ENCODE measurements at regions not wholly inside any gene's neighbourhood (a gene's known extent, or its start where the extent isn't known, plus 50 kb on each side); places are given as distances from the start of the nearest gene placed in this dataset.

DNA sequence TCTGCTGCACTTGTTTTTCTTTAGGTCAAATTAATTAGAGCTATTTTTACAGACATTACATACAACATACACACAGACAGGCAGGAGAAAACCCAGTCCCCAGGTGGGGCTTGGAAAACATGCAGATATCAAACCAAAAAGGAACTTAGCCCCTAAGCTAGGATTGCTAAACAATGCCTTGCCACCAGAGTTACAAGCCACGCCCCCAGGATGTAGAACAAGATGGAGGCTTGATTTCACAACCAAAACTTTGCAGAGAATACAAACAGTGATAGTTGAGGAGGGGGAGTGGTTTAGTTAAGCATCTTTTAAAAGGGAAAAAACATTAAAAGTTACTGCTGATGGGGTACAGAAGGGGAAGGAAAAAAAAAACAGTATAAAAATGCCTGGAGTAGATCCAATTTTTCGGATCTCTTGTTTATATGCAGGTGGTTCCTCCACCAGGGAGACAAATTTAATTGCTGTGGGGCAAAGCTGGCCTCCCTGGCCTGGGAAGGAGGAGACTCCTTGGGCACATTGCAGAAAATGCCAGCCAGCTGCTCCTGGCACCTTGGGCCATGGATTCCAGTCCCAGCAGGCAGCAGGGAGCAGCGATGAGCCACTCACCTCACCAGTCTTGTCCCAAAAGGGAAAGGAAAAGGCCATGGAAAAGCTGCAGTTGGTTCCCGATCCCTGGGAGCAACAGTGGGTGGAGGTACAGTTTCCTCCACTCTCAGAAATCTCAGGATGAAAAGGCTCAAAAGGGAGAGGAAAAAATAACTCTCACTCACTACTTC is 348.4 kb upstream of the REG3G start:
- Histone ChIP-seq H3K27me3 (no peaks in the 10 kb centered on the region), H3K4me3 (no peak overlapping the region), H3K4me1 (no peaks in the 10 kb centered on the region), H3K9me3 (peaks cover 0 to 6% of the 10 kb centered on the region in 2 donors), H3K36me3 (peaks cover 3% of the 10 kb centered on the region), H3K27ac (no peak overlapping the region)
- TF ChIP-seq, protein P1, sequence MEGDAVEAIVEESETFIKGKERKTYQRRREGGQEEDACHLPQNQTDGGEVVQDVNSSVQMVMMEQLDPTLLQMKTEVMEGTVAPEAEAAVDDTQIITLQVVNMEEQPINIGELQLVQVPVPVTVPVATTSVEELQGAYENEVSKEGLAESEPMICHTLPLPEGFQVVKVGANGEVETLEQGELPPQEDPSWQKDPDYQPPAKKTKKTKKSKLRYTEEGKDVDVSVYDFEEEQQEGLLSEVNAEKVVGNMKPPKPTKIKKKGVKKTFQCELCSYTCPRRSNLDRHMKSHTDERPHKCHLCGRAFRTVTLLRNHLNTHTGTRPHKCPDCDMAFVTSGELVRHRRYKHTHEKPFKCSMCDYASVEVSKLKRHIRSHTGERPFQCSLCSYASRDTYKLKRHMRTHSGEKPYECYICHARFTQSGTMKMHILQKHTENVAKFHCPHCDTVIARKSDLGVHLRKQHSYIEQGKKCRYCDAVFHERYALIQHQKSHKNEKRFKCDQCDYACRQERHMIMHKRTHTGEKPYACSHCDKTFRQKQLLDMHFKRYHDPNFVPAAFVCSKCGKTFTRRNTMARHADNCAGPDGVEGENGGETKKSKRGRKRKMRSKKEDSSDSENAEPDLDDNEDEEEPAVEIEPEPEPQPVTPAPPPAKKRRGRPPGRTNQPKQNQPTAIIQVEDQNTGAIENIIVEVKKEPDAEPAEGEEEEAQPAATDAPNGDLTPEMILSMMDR (IDR thresholded peaks at IDR 0.05), result no peak
- TF ChIP-seq POLR2AphosphoS5 (IDR thresholded peaks at IDR 0.05) (no peak), POLR2A (IDR thresholded peaks at IDR 0.05) (no peak)
- no peak for DNase-seq (ENCODE audit: low spot score in 2 of 2)
- intact Hi-C loops (cut with DNase I; ENCODE audit: low total_unique reads), result no loop called here

DNA sequence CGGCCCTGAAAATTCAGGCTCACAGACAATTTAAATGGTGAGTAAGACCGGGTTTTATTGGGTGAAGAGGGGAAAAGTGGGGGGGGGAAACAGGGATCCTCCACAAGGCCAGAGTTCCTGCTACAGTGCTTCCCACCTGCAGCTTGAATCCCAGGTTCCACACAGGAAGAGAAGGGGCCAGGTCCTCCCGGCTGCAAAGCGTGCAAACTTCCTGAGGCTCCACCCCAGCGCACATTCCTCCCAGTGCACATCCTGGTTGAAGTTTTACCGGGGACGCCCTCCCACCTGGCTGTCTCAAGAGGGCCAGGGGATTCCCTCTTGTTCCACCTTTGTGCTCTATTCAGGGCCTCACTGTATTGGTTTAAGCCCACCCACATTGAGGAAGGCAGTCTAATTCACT is 347.7 kb upstream of the REG3G start:
- DNase-seq (ENCODE audit: low spot score in 2 of 2), result no peak
- Histone ChIP-seq H3K36me3 (peaks cover 3% of the 10 kb centered on the region), H3K9me3 (peaks cover 0 to 6% of the 10 kb centered on the region in 2 donors), H3K4me1 (no peaks in the 10 kb centered on the region), H3K27ac (no peak overlapping the region), H3K4me3 (no peak overlapping the region), H3K27me3 (no peaks in the 10 kb centered on the region)
- TF ChIP-seq, protein P1 (IDR thresholded peaks at IDR 0.05), result no peak
- no peak for TF ChIP-seq POLR2AphosphoS5 (IDR thresholded peaks at IDR 0.05)
- no peak for TF ChIP-seq POLR2A (IDR thresholded peaks at IDR 0.05)
- intact Hi-C loops (cut with DNase I; ENCODE audit: low total_unique reads), result no loop called here

DNA sequence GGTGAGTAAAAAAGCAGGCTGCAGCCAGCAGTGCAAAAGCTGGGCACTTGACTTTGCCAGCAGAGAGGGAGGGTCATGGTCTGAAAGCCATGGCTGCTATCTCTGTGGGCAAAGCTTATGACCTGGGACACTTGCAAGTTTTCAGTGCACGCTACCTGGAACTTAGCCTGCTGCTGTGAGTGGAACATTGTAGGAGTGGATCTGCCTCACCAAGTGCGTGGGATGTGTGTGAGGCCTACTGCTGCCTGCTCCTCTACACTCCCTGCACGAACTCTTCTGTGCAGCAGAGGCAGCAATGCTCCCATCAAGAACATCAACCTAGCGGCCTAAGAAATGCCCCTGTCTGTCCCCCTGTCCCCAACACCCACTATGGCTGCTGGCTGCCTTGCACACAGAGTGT is 344.1 kb upstream of the REG3G start:
- Histone ChIP-seq H3K9me3 (peaks cover 0 to 17% of the 10 kb centered on the region in 2 donors), H3K4me1 (no peaks in the 10 kb centered on the region), H3K27me3 (no peaks in the 10 kb centered on the region), H3K36me3 (peaks cover 3% of the 10 kb centered on the region), H3K27ac (no peak overlapping the region), H3K4me3 (no peak overlapping the region)
- TF ChIP-seq POLR2AphosphoS5 (IDR thresholded peaks at IDR 0.05) (no peak), POLR2A (IDR thresholded peaks at IDR 0.05) (no peak)
- TF ChIP-seq, protein P1 (IDR thresholded peaks at IDR 0.05), result no peak
- DNase-seq (ENCODE audit: low spot score in 2 of 2), result no peak
- intact Hi-C loops (cut with DNase I; ENCODE audit: low total_unique reads), result no loop called here

DNA sequence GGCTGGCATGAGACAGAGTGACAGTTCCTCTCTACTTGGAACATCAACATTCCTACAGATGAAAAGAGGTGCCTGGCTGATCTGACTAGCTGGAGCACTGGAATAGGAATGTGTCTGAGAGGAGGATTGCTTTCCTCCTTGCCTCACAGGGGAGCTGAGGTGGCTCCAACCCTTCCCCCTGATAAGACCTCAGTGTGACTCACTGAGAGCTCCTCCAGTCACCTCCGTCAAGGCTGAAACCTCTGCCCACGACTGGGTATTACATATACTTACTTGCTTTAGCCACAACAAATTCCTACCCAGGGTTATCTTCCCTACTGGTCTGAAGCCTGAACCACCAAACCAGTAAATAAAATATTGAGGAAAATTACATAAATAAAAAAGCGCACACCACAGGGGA is 342.7 kb upstream of the REG3G start:
- DNase-seq (ENCODE audit: low spot score in 2 of 2), result no peak
- Histone ChIP-seq H3K9me3 (peaks cover 0 to 17% of the 10 kb centered on the region in 2 donors), H3K4me1 (no peaks in the 10 kb centered on the region), H3K27me3 (no peaks in the 10 kb centered on the region), H3K4me3 (no peak overlapping the region), H3K36me3 (peaks cover 3% of the 10 kb centered on the region), H3K27ac (no peak overlapping the region)
- no peak for TF ChIP-seq POLR2A (IDR thresholded peaks at IDR 0.05)
- TF ChIP-seq, protein P1 (IDR thresholded peaks at IDR 0.05), result no peak
- no peak for TF ChIP-seq POLR2AphosphoS5 (IDR thresholded peaks at IDR 0.05)
- intact Hi-C loops (cut with DNase I; ENCODE audit: low total_unique reads), result no loop called here

DNA sequence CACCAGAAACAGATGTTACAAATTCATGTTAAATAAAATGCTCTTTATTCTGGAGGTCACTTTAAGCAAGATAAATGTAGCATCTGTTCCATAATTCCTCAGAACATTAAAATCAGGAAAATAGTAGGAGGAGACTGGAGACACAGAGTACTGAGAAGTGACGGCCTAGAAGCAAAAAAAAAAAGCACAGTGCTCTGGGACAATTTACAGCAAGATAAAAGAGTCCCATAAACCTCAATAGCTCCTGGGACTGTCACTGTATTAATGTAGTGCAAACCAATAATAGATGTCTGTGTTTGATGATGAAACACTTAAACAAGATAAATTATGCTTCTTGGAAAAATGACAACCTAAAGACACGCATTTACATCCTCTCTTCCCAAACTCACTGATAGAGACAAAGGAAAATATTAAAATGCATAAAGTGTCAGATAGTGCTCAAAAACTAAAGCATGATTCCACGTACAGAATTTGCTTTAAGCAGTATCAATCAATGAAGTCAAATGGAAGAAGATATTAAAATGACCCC is 338.8 kb upstream of the REG3G start:
- Histone ChIP-seq H3K27me3 (no peaks in the 10 kb centered on the region), H3K9me3 (peaks cover 0 to 16% of the 10 kb centered on the region in 2 donors), H3K4me3 (no peak overlapping the region), H3K4me1 (no peaks in the 10 kb centered on the region), H3K27ac (no peak overlapping the region), H3K36me3 (no peaks in the 10 kb centered on the region)
- no peak for DNase-seq (ENCODE audit: low spot score in 2 of 2)
- TF ChIP-seq, protein P1 (IDR thresholded peaks at IDR 0.05), result no peak
- no peak for TF ChIP-seq POLR2AphosphoS5 (IDR thresholded peaks at IDR 0.05)
- TF ChIP-seq POLR2A (IDR thresholded peaks at IDR 0.05), result no peak
- intact Hi-C loops (cut with DNase I; ENCODE audit: low total_unique reads), result no loop called here
